Stimulated activated CD4-positive, alpha-beta T cell treated with anti-CD3 and anti-CD28 coated beads, Interleukin-12 subunit alpha, Interleukin-12 subunit beta, amount 100 ng/mL, for 48 hours (primary cell): ENCODE measurements at regions not wholly inside any gene's neighbourhood (a gene's known extent, or its start where the extent isn't known, plus 50 kb on each side); places are given as distances from the start of the nearest gene placed in this dataset.

Experiments used
- DNase-seq, 3 donors: peaks; one replicate each; pipeline ENCODE4 v3.0.0-alpha.2; 2020; ENCODE audit warnings: low read depth in 2 of 3, low spot score in 1 of 3

DNA sequence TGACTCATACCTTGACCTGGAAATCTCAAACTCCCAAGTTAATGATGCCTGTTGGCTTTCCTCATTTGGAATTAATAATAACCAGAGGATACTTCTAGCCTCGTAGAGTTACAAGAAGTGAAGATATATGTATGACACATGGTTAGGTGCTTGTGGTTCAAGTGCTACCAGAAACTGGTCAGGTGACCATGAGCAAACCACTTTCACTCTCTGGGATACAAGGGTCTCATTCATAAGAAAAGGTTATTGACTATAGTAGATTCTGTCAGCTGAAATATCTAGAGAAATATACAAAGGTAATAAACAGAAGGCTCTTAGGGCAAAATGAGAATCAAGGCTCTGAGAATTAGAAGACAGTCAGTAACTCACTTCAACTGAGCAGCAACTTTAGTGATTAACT is 233.3 kb downstream of the KCNA4 start:
- DNase-seq, result no peak

DNA sequence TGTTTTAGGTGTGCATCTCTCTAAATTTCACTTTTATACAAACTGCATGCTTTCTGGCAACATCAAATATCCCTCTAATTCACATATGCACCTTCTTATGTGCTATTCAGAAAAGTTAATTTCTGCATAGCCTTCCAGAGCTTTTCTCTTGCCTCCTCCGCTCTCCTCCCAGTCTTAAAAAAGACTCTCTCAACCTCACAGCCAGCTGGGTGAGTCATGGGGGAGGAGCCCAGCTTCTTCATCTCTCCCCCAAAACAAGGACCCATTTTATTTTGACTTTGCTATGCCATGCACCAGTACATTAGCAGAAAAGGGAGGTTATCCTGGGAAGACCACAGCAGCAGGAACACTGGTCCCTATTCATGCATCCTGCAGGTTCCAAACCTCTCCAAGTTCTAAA is 234.4 kb downstream of the KCNA4 start:
- no peak for DNase-seq

DNA sequence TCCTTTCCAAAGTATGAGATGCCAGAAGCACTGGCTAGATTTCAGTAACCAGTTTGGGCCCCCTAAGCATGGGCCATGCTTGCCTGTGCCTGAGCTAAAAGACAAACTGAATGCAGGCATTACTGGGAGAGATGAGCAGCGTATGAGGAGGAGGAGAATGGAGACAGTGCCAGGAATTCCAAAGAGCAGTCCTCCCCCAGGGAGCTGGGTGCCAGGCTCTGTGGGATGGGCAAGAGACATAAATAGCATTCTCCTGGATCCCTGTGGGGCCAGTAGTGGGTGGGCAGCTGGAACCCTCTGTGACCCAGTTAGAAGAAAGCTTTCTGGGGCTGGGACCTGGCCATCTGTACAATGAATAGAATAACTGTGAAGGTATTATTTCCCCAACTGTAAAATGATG is 235.6 kb downstream of the KCNA4 start:
- no peak for DNase-seq

DNA sequence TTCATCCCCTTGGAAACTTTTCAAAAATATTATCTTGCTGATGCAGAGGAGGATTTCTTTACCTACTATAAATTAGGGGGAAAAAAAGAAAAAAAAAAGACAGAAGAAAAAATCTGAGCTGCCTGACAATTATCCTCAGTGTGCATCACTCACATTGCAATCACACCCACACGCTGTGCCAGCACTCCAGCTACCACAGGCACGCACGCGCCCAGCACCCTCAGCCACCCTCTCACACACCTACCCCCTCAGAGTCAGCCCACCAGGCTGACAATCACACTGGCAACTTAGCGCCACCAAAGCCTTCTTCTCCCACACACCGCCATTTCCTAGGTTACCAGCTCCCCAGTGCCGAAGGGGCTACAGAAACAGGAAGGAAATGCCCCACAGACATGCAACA is 236.1 kb downstream of the KCNA4 start:
- no peak for DNase-seq

DNA sequence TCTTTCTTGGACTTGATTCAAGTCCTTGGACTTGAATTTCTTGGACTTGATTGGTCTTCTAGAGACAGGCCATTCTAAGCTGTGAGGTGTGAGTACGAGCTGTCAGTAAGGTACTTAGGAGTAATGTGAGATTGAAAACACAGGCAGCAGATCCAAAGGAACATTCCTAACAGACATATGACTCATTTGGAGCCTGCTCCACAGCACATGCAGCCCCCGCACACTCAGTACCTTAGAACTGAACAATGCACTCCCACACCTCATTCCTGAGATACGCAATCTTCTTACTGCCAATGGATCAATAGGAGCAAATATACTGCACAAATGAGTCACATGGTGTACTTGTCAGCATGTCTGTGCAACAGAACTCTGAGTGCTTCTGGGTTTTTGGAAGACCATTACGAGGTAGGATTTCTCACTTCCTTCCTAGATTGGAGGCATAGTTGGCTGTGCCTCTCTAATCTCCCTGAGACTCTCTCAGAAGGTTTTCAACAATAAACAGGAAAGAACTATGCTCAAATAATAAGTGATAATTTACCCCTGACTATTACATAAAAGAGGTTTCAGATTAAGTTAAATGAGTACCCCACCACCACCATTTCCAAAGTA is 243.1 kb downstream of the KCNA4 start:
- DNase-seq, result no peak

DNA sequence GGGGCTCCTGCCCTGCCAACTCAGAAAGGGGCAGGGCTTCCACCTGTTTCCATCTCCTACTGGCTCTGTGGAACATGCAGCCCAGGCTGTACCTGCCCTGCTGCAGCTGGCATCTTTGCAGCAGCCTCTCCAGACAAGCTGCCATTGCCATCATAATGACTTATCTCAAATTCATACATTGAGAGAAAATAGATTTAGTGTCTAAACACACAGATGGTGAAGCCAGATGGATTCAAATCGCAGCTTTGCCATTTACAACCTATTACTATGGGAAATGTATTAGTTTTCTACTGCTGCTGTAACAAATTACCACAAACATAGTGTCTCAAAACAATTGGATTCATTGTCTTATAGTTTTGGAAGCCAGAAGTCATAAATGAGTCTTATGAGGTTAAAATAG is 260.0 kb downstream of the KCNA4 start:
- DNase-seq, result no peak

DNA sequence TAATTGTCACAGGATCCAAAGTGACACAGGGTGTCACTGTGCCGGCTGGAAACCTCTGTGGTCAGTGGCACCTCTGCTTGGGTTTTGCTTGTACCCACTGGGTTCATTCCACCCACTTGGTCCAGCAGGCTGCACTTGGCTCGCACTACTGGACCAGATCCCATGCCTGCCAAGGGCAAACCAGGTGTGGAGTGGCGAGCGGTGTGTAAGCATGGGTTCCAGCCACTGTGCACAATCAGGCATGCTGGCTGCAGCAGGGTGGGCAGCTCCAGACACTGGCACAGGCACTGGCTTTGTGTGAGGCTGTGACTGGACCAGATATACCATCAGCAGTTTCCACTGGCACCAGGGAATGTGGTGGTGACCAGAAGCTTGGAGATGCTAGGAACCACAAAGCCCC is 261.4 kb downstream of the KCNA4 start:
- DNase-seq, result no peak

DNA sequence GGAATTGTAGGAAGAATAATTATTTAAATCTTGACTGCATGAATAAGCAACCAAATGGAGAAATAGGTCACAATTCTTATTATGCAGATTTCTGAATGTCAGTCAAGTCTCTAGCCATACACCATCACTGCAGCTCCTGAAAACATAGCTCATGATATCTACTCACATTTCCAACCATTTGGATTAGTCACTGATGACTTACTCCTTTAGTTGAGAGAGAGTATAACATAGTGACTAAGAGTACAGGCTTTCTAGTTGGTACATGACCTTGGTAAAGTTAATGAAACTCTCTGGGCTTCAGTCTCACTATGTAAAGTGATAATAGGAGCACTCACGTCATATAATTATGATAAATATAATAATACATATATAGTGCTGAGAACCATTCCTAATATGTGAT is 265.2 kb downstream of the KCNA4 start:
- no peak for DNase-seq

DNA sequence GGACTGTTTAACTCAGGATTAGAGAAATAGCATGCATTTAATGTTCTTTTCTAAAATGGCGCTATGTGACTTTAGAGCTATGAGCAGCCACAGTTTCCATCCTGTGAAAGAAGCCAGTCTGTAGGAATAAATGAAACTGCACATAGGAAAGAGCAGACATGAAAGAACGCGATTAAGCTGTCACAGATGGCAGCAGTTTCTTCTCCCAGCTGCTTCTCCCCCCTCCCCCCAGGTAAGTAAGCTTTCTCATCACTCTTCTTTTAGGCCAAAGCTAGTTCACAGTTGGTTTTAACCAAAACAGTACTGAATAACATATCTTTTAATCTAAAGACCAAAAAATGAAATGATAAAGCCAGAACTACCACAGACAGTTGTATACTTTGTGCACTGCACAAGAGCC is 266.4 kb downstream of the KCNA4 start:
- no peak for DNase-seq

DNA sequence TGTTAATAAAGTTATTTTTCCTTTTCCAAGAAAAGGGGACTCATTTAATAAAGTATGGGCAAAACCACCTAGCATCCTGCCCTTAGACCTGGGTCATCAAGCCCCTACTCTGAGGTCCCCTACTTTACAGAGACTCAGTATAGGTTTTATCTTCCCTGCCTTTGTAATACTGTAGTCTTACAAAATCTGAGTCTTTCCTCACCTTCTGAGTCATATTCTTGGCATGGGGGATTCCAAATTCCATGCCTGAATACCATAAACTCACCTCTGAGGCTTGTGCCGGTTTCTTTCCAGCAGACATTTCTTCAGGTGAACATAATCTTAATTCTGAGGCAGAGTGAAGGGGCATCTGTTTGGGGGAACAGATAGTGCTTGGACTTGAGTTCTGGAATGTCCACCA is 282.5 kb downstream of the KCNA4 start:
- no peak for DNase-seq

DNA sequence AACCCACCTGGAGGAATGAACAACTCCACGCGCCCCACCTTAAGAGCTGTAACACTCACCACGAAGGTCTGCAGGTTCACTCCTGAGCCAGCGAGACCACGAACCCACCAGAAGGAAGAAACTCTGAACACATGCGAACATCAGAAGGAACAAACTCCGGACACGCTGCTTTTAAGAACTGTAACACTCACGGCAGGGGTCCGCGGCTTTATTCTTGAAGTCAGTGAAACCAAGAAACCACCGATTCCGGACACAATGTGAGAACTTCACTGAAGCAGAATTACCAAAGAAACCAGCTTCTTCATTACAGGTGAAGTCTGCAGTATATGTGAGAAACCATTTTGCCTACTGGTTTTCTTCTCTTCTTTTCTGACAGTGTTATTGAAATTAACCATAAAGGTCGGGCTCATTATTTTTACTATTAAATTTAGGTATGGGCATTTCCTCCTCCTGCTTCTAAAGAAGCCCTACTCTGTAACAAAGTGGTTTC is 303.0 kb downstream of the KCNA4 start:
- no peak for DNase-seq

DNA sequence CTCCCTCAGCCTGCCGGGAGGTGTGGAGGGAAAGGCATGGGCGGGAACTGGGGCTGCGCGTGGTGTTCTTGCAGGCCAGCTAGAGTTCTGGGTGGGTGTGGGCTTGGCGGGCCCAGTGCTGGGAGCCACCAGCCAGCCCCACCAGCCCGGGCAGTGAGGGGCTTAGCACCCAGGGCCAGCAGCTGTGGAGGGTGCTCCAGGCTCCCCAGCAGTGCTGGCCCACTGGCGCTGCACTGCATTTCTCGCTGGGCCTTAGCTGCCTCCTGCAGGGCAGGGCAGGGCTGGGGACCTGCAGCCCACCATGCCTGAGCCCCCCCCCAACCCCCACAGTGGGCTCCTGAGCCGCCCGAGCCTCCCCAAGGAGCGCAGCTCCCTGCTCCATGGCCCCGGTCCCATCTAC is 304.2 kb downstream of the KCNA4 start:
- no peak for DNase-seq

DNA sequence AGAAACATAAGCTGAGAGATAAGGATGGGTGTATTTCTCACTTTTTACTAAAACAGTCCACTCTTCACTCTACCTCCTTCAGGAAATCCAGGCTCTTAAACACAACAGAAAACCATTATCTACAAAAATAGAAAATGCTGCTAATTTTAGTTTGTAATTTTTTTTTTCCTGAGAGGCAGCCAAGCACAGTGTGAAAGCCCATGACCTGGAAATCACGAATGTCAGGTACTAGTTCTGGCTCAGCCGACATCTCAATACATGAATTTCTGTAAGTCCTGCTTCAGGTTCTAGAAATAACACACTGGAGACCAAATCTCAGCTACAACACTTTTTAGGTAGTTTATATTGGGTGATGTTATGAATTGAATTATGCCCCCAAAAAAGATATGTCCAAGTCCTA is 308.9 kb downstream of the KCNA4 start:
- no peak for DNase-seq

DNA sequence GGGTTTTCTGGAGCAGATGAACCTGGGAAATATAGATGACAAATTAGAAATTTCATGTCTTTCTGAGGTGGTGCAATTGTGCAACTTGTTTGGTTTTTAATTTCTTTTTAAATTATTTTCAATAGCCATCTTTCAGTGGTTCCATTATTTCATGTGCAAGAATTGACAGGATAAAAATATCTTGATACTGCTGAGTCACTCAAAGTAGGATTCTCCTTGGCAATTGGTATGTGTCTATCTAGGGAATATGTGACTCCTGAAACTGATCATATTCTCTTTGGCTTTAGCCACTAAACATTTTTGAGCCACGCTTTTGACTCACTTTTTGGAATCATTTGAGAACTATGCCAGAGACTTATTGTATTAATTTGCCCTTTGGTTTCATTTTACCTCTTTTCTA is 331.5 kb downstream of the KCNA4 start:
- no peak for DNase-seq

DNA sequence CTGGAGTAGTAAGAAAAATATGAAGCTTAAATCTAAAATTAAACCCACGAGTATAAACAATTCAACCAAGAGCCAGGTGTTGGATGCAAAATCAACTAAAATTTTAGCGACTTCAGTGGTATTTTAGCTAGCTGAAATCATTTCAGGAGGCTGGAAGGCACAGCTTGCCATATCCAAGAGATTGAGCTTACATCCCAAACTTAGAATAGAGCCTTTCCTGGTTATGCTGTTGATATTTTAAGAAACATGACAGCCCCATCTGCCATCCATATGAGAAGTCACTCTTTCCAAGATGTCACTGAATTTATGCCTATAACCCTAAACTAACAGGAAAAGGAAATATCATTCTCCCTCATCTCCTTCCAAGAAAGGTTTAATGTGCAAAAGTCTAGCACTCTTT is 334.0 kb downstream of the KCNA4 start:
- no peak for DNase-seq

DNA sequence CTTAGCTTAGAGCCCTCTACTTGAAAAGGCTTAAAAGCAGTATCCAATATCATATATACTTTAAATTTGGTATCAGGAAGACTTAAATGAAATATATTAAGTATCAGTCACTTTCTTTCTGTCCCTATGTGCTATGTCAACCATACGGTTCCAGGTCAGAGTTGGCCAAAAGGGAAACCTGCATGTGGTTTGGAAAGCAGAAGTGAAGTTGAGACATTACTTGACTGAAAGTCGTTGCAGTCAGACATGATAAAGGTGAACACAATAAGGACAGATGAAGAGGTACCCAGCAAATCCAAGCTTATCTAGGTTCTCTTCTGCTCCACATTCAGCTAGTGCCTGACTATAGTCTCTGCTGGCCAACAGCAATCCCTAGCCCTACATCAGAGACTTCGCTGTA is 336.8 kb downstream of the KCNA4 start:
- DNase-seq, result no peak

DNA sequence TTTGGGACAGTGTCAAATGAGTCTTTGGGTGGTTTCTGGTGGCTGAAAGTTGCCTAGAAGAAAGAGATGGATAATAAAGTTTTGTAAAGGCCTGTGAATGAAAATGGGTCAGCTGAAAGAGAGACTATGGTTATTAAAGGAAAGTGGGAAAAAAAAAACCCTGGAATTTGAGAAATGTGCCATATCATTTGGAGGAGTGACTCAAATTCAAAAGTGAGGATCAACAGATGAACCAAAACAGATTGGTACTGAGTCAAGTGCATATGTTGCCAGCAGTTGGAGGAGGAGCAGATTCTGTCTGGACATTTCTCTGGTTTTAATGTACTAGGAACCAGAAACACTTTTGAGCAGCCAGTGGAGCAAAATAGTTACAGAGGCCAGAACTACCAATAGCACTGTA is 339.8 kb downstream of the KCNA4 start:
- DNase-seq, result no peak

DNA sequence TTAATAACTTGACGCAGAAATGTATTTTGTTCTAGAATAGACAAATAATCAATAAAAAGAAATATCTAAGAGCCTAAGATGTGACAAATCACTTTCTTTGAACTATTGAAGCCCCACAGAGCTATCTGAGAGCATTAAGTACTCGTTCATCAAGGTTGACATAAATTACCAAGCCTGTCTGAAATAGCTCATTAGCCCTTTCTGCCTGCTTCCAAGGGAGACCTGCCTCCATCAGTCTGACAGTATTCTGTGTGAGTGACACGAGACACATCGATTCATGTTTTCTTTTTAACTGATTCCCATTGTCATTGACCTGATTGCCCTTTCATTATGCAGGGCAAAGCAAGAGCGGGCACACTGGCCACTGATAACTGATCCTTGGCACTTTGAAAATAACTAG is 347.5 kb downstream of the KCNA4 start:
- no peak for DNase-seq

DNA sequence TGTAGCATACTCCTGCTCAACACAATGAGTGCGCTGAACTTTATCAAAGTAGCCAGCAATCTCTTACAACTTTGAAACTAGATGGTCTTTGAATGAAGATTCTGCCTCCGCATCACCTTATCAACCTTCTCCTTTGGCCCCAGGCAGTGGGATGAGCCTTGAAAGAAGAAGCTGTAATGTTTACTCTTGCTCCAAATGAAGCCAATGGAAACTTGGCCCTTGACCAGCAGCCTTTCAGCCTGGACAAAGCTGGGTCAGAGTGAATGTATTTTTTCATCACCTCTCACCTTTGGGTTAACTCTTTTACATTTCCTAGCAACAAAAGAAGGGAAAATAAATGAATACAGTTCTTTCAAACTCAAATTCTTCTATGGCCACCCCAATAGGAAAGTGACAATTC is 359.1 kb downstream of the KCNA4 start:
- no peak for DNase-seq

DNA sequence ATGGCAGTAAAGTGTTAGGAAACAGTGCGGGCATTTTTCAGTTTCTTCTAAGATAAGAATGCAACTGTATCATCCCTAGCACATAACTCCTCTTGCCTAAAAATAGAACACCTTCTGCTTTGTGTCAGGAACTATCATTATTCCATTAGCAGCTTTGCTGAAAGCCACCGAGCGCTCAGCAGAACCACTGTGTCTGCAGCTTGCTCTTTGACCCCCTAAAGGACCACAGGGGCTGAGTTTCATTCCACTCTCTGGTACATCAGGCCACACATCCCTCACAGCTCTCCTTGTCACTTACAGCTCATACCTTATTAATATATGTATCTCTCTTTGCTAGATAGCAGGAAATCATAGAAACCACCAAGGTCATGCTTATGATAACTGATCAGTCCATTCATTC is 360.2 kb downstream of the KCNA4 start:
- no peak for DNase-seq

DNA sequence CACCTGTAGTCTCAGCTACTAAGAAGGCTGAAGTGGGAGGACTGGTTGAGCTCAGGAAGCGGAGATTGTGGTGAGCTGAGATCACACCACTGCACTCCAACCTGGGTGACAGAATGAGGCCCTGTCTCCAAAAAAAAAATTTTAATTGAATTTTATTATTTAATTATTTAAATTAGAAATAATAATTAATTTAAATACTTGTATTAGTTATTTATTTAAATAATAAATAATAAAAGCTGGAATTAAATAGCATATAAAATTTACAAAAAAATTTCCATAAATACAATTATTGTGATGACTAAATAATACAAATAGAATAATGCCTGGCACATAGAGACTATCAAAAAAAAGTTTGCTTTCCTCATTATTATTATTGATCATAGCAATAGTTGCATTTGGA is 371.5 kb downstream of the KCNA4 start:
- no peak for DNase-seq

DNA sequence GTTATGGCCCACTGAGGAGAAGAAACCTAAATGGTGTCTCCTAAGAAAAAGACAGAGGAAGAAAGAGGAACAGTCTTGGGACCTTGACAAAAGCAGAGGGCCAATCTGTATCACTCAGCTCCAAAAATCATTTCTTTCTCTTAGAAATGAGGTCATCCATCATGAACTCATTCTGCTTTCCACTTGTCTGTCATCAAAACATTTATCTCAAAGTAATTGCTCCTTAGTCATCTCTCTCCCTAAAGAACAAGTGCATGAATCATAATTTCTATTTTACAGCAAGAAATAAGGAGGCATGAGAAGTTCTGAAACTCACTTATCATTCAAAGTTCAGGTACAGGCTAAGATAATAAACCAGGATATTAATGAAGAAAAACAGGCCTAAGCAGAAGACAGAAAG is 375.6 kb downstream of the KCNA4 start:
- no peak for DNase-seq

DNA sequence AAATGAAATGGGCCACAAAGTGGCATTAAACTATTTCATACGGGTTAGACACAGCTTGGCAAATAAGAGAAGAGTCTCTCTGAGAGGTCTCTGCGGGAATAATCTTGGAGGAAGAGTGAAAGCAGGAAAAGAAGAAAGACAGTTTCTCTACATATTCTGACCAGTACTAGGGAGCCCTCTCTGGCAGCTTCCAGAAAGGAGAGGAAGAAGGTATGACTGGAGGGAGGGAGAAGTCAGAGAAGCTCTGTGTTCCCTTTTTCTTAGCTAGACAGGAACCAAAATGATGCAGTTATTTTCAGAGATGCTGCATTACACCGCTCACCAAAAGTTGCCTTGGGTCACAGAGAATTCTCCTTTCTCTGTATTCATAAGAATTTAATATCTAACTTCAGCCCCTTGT is 382.1 kb downstream of the KCNA4 start:
- DNase-seq, result no peak

DNA sequence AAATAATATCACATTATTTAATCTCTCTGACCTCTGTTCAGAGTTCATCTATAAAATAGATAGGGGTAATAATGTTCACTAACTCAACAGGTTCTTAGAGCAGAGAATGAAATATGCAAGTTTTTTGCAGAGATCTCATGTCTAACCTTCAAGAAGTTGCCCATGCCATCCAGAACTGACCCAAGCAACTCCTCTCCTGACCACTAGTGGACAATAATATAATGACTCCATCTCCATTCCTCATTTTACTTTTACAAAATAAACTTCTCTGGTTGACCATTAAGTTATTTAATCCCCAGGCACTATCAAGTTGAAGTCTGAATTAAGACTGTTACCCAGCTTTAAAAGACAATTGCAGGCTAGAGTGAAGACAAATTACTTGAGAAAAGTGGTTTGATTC is 382.6 kb downstream of the KCNA4 start:
- no peak for DNase-seq
